ENCODE measurements at regions not wholly inside any gene's neighbourhood (a gene's known extent, or its start where the extent isn't known, plus 50 kb on each side); places are given as distances from the start of the nearest gene placed in this dataset.

- no peaks in the 10 kb centered on the region for H3K36me3 ChIP-seq (ENCODE audit: control insufficient read depth, low read length)
- no peak overlapping the region for H3K4me2 ChIP-seq (ENCODE audit: low read length)
- no peaks in the 10 kb centered on the region for H3K9me2 ChIP-seq (replicated peaks; ENCODE audit: control insufficient read depth, low read length)
- no peaks in the 10 kb centered on the region; the same call in 1 of the 2 replicates for H3K9me3 ChIP-seq (ENCODE audit: control insufficient read depth, insufficient read depth, low read length)
- H3F3A ChIP-seq (ENCODE audit: control insufficient read depth, insufficient read depth), result no peaks in the 10 kb centered on the region
- no peaks in the 10 kb centered on the region for H4K20me1 ChIP-seq (ENCODE audit: control insufficient read depth, insufficient read depth, low read depth, low read length)
- no peak for TF ChIP-seq EZH2phosphoT487 (IDR thresholded peaks at IDR 0.05; ENCODE audit: borderline replicate concordance, low read length)
- no peak for TF ChIP-seq CTCF (IDR thresholded peaks at IDR 0.05; ENCODE audit: low read depth, low read length, poor library complexity, severe bottlenecking)
- H3K27ac ChIP-seq (ENCODE audit: low read depth, low read length), result no peak overlapping the region
- no peaks in the 10 kb centered on the region for H3K27me3 ChIP-seq (ENCODE audit: control insufficient read depth, low read length)
- no peaks in the 10 kb centered on the region for H3K79me2 ChIP-seq (ENCODE audit: control insufficient read depth, low read length)
- no peak overlapping the region for H3K4me3 ChIP-seq (ENCODE audit: low read length)
- H3K4me1 ChIP-seq (ENCODE audit: control insufficient read depth, low read length), result no peaks in the 10 kb centered on the region
Observed at GRCh38 chr16:55955845-55956244, 80.7 kb upstream of the CES5A start.

GRCh38 chr16:55955424-55955823 lies 80.3 kb upstream of the CES5A start:
- H3K9me2 ChIP-seq (replicated peaks; ENCODE audit: control insufficient read depth, low read length), result no peaks in the 10 kb centered on the region
- H3K4me3 ChIP-seq (ENCODE audit: low read length), result no peak overlapping the region
- H3K27me3 ChIP-seq (ENCODE audit: control insufficient read depth, low read length), result no peaks in the 10 kb centered on the region
- TF ChIP-seq CTCF (IDR thresholded peaks at IDR 0.05; ENCODE audit: low read depth, low read length, poor library complexity, severe bottlenecking) (no peak), EZH2phosphoT487 (IDR thresholded peaks at IDR 0.05; ENCODE audit: borderline replicate concordance, low read length) (no peak)
- no peaks in the 10 kb centered on the region for H4K20me1 ChIP-seq (ENCODE audit: control insufficient read depth, insufficient read depth, low read depth, low read length)
- H3F3A ChIP-seq (ENCODE audit: control insufficient read depth, insufficient read depth), result no peaks in the 10 kb centered on the region
- H3K4me2 ChIP-seq (ENCODE audit: low read length), result no peak overlapping the region
- H3K27ac ChIP-seq (ENCODE audit: low read depth, low read length), result no peak overlapping the region
- H3K79me2 ChIP-seq (ENCODE audit: control insufficient read depth, low read length), result no peaks in the 10 kb centered on the region
- H3K4me1 ChIP-seq (ENCODE audit: control insufficient read depth, low read length), result no peaks in the 10 kb centered on the region
- H3K36me3 ChIP-seq (ENCODE audit: control insufficient read depth, low read length), result no peaks in the 10 kb centered on the region
- no peaks in the 10 kb centered on the region; the same call in 1 of the 2 replicates for H3K9me3 ChIP-seq (ENCODE audit: control insufficient read depth, insufficient read depth, low read length)

GRCh38 chr16:55954906-55955305 lies 79.7 kb upstream of the CES5A start:
- H3K27me3 ChIP-seq (ENCODE audit: control insufficient read depth, low read length), result no peaks in the 10 kb centered on the region
- no peak for TF ChIP-seq CTCF (IDR thresholded peaks at IDR 0.05; ENCODE audit: low read depth, low read length, poor library complexity, severe bottlenecking)
- TF ChIP-seq EZH2phosphoT487 (IDR thresholded peaks at IDR 0.05; ENCODE audit: borderline replicate concordance, low read length), result no peak
- no peak overlapping the region for H3K4me3 ChIP-seq (ENCODE audit: low read length)
- H3K9me2 ChIP-seq (replicated peaks; ENCODE audit: control insufficient read depth, low read length), result no peaks in the 10 kb centered on the region
- no peaks in the 10 kb centered on the region for H3K4me1 ChIP-seq (ENCODE audit: control insufficient read depth, low read length)
- no peaks in the 10 kb centered on the region for H3F3A ChIP-seq (ENCODE audit: control insufficient read depth, insufficient read depth)
- no peaks in the 10 kb centered on the region for H4K20me1 ChIP-seq (ENCODE audit: control insufficient read depth, insufficient read depth, low read depth, low read length)
- no peaks in the 10 kb centered on the region for H3K36me3 ChIP-seq (ENCODE audit: control insufficient read depth, low read length)
- no peaks in the 10 kb centered on the region for H3K79me2 ChIP-seq (ENCODE audit: control insufficient read depth, low read length)
- no peaks in the 10 kb centered on the region; the same call in 1 of the 2 replicates for H3K9me3 ChIP-seq (ENCODE audit: control insufficient read depth, insufficient read depth, low read length)
- H3K4me2 ChIP-seq (ENCODE audit: low read length), result no peak overlapping the region
- no peak overlapping the region for H3K27ac ChIP-seq (ENCODE audit: low read depth, low read length)
